Left lung (tissue), 4 donors: ENCODE measurements at regions not wholly inside any gene's neighbourhood (a gene's known extent, or its start where the extent isn't known, plus 50 kb on each side); places are given as distances from the start of the nearest gene placed in this dataset.
"Not testable (repeated sequence)": the region's sequence is repeated elsewhere in the genome, so short reads cannot be mapped to it uniquely, and the experiment has no call there.

Experiments
- ATAC-seq: fragments of 200-7000 bp; cut with Tn5 transposase; one replicate; pipeline ENCODE4 v1.9.1; 2020; ENCODE audit warnings: moderate library complexity
- DNase-seq, 4 donors: peaks; one replicate each; pipeline ENCODE4 v3.0.0-alpha.2; 2013 to 2020
- H3K27ac ChIP-seq, 2 donors: fragments of 200-600 bp; sonication (generic) in 1 of 2; one replicate each; pipeline versions ENCODE4 v1.5.0 to v1.8.0; 2020 to 2021
- H3K27me3 ChIP-seq, 2 donors: fragments of 200-600 bp; sonication (generic) in 1 of 2; one replicate each; pipeline versions ENCODE4 v1.5.0 to v1.8.0; 2020 to 2021
- H3K36me3 ChIP-seq, 2 donors: fragments of 200-600 bp; sonication (generic) in 1 of 2; one replicate each; pipeline versions ENCODE4 v1.5.0 to v1.8.0; 2020 to 2021
- H3K4me1 ChIP-seq, 2 donors: fragments of 200-600 bp; one replicate each; pipeline ENCODE4 v1.8.0; 2021
- H3K4me3 ChIP-seq, 2 donors: fragments of 200-600 bp; sonication (generic) in 1 of 2; one replicate each; pipeline versions ENCODE4 v1.5.0 to v1.8.0; 2020 to 2021; ENCODE audit warnings: mild to moderate bottlenecking in 1 of 2
- H3K9me3 ChIP-seq, 2 donors: fragments of 200-600 bp; sonication (generic) in 1 of 2; one replicate each; pipeline versions ENCODE4 v1.5.0 to v1.8.0; 2020 to 2021
- CTCF ChIP-seq, 2 donors: fragments of 200-600 bp; sonication (generic) in 1 of 2; IDR thresholded peaks; one replicate each; pipeline versions ENCODE4 v1.5.0 to v1.8.0; 2021; ENCODE audit warnings: antibody characterized with exemption in 2 of 2
- intact Hi-C, 2 donors: fragments of 100-400 bp; cut with DNase I; formaldehyde crosslinking; loops; one replicate each; pipeline versions ENCODE4 v1.11.2 to v1.14.2; 2022
- donor health status: DM: no; HTN: yes; CAD: no.
- donor health status: DM: no; HTN: no; CAD: no.

GRCh38 chr1:101440485-101440884, 203.7 kb downstream of the S1PR1 start:
- H3K36me3 ChIP-seq: no peaks in the 10 kb centered on the region
- no peak overlapping the region for H3K27ac ChIP-seq
- no peaks in the 10 kb centered on the region for H3K4me1 ChIP-seq
- ATAC-seq (no peak), DNase-seq (peak in 1 of 4 donors; percentile 43)
- no peaks in the 10 kb centered on the region for H3K9me3 ChIP-seq
- no peaks in the 10 kb centered on the region for H3K27me3 ChIP-seq
- no peak overlapping the region for H3K4me3 ChIP-seq
- TF ChIP-seq CTCF (IDR thresholded peaks at IDR 0.05): no peak
- intact Hi-C loops: no loop called here

GRCh38 chr1:101444381-101444780, 207.6 kb downstream of the S1PR1 start:
- no peak overlapping the region for H3K4me3 ChIP-seq
- no peaks in the 10 kb centered on the region for H3K27me3 ChIP-seq
- DNase-seq: no peak
- H3K27ac ChIP-seq: no peak overlapping the region
- TF ChIP-seq CTCF (IDR thresholded peaks at IDR 0.05): no peak
- no peak for ATAC-seq
- H3K36me3 ChIP-seq: no peaks in the 10 kb centered on the region
- H3K4me1 ChIP-seq: no peaks in the 10 kb centered on the region
- intact Hi-C loops: no loop called here
- no peaks in the 10 kb centered on the region for H3K9me3 ChIP-seq

- Histone ChIP-seq H3K4me3 (no peak overlapping the region), H3K27ac (no peak overlapping the region), H3K36me3 (no peaks in the 10 kb centered on the region), H3K4me1 (no peaks in the 10 kb centered on the region), H3K27me3 (no peaks in the 10 kb centered on the region), H3K9me3 (no peaks in the 10 kb centered on the region)
- TF ChIP-seq CTCF (IDR thresholded peaks at IDR 0.05): no peak
- intact Hi-C loops: no loop called here
- ATAC-seq: peak; percentile 69
- DNase-seq: no peak
Measured at GRCh38 chr1:101444873-101445618, 208.2 kb downstream of the S1PR1 start.

GRCh38 chr1:101448018-101448417, 211.2 kb downstream of the S1PR1 start:
- DNase-seq (no peak), ATAC-seq (no peak)
- intact Hi-C loops: no loop called here
- H3K4me1 ChIP-seq: no peaks in the 10 kb centered on the region
- TF ChIP-seq CTCF (IDR thresholded peaks at IDR 0.05): no peak
- no peaks in the 10 kb centered on the region for H3K27me3 ChIP-seq
- H3K36me3 ChIP-seq: no peaks in the 10 kb centered on the region
- no peak overlapping the region for H3K4me3 ChIP-seq
- H3K27ac ChIP-seq: no peak overlapping the region
- peaks cover 0 to 1% of the 10 kb centered on the region in 2 donors for H3K9me3 ChIP-seq

- H3K9me3 ChIP-seq, H3K36me3 ChIP-seq, intact Hi-C loops, H3K27ac ChIP-seq, DNase-seq, H3K4me3 ChIP-seq, H3K4me1 ChIP-seq, ATAC-seq, H3K27me3 ChIP-seq: not testable (repeated sequence)
Measured at GRCh38 chr1:101450691-101451090, 213.9 kb downstream of the S1PR1 start.

- intact Hi-C loops: no loop called here
- Histone ChIP-seq H3K27ac (no peak overlapping the region), H3K4me1 (no peaks in the 10 kb centered on the region), H3K4me3 (no peak overlapping the region), H3K36me3 (no peaks in the 10 kb centered on the region), H3K27me3 (no peaks in the 10 kb centered on the region), H3K9me3 (peaks cover 0 to 2% of the 10 kb centered on the region in 2 donors)
- no peak for TF ChIP-seq CTCF (IDR thresholded peaks at IDR 0.05)
- ATAC-seq (no peak), DNase-seq (no peak)
Measured at GRCh38 chr1:101451888-101452287, 215.1 kb downstream of the S1PR1 start.
